MM.1S (cell line): ENCODE measurements at regions not wholly inside any gene's neighbourhood (a gene's known extent, or its start where the extent isn't known, plus 50 kb on each side); places are given as distances from the start of the nearest gene placed in this dataset.

Experiments used
- EZH2 ChIP-seq: fragments of 300-600 bp; sonication (generic); optimal IDR thresholded peaks from 2 replicates; pipeline ENCODE3; 2017; ENCODE audit warnings: low read depth, mild to moderate bottlenecking, antibody characterized with exemption, low read length, mixed read lengths
- EZH2phosphoT487 ChIP-seq: fragments of 300-600 bp; sonication (generic); IDR thresholded peaks from 2 replicates; pipeline ENCODE4 v1.6.1; 2018; ENCODE audit warnings: antibody characterized with exemption, low read length
- TF ChIP-seq, protein P1 (sequence below): fragments of 300-600 bp; sonication (generic); IDR thresholded peaks from 2 replicates; pipeline ENCODE4 v1.5.1; 2016; ENCODE audit warnings: antibody characterized with exemption, low read length, mixed read lengths

- TF ChIP-seq EZH2 = no peak
- TF ChIP-seq, protein P1, sequence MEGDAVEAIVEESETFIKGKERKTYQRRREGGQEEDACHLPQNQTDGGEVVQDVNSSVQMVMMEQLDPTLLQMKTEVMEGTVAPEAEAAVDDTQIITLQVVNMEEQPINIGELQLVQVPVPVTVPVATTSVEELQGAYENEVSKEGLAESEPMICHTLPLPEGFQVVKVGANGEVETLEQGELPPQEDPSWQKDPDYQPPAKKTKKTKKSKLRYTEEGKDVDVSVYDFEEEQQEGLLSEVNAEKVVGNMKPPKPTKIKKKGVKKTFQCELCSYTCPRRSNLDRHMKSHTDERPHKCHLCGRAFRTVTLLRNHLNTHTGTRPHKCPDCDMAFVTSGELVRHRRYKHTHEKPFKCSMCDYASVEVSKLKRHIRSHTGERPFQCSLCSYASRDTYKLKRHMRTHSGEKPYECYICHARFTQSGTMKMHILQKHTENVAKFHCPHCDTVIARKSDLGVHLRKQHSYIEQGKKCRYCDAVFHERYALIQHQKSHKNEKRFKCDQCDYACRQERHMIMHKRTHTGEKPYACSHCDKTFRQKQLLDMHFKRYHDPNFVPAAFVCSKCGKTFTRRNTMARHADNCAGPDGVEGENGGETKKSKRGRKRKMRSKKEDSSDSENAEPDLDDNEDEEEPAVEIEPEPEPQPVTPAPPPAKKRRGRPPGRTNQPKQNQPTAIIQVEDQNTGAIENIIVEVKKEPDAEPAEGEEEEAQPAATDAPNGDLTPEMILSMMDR = no peak
- TF ChIP-seq EZH2phosphoT487 = no peak
Observed at GRCh38 chr21:17051054-17051453, 461.8 kb upstream of the CXADR start.
